AG10803 (cell line): ENCODE measurements at regions not wholly inside any gene's neighbourhood (a gene's known extent, or its start where the extent isn't known, plus 50 kb on each side); places are given as distances from the start of the nearest gene placed in this dataset.
"Not testable (repeated sequence)": the region's sequence is repeated elsewhere in the genome, so short reads cannot be mapped to it uniquely, and the experiment has no call there.

ENCODE experiments used
- DNase-seq: peaks from one replicate; pipeline ENCODE4 v3.0.0; 2010; ENCODE audit warnings: low read depth
- H3K4me3 ChIP-seq: 2 replicates; pipeline ENCODE4 v1.5.1; 2011; ENCODE audit warnings: mild to moderate bottlenecking, low read length, control low read depth
- CTCF ChIP-seq: conservative IDR thresholded peaks from 2 replicates; pipeline ENCODE4 v1.5.1; 2011; ENCODE audit warnings: mild to moderate bottlenecking, low read length, control low read depth, inconsistent platforms

GRCh38 chr11:36738292-36738861, 140.3 kb upstream of the RAG2 start:
- TF ChIP-seq CTCF: no peak
- H3K4me3 ChIP-seq: no peak overlapping the region
- DNase-seq: no peak

- no peak for DNase-seq
- H3K4me3 ChIP-seq: no peak overlapping the region
- TF ChIP-seq CTCF: no peak
Measured at GRCh38 chr11:36736103-36736502, 138.1 kb upstream of the RAG2 start.

- not testable (repeated sequence) for DNase-seq, H3K4me3 ChIP-seq
Measured at GRCh38 chr11:36733721-36734120, 135.7 kb upstream of the RAG2 start.

GRCh38 chr11:36730761-36731160, 132.7 kb upstream of the RAG2 start:
- no peak for TF ChIP-seq CTCF
- DNase-seq: no peak
- H3K4me3 ChIP-seq: no peak overlapping the region

GRCh38 chr11:36729825-36730224, 131.8 kb upstream of the RAG2 start:
- TF ChIP-seq CTCF: no peak
- no peak for DNase-seq
- no peak overlapping the region for H3K4me3 ChIP-seq

GRCh38 chr11:36726420-36726819, 128.4 kb upstream of the RAG2 start:
- DNase-seq: no peak
- H3K4me3 ChIP-seq: no peak overlapping the region
- TF ChIP-seq CTCF: no peak

GRCh38 chr11:36724742-36725385, 126.8 kb upstream of the RAG2 start:
- H3K4me3 ChIP-seq: no peak overlapping the region
- no peak for DNase-seq
- TF ChIP-seq CTCF: no peak

GRCh38 chr11:36722421-36722820, 124.4 kb upstream of the RAG2 start:
- no peak for TF ChIP-seq CTCF
- no peak for DNase-seq
- H3K4me3 ChIP-seq: no peak overlapping the region
